SK-N-SH (cell line): ENCODE measurements at regions not wholly inside any gene's neighbourhood (a gene's known extent, or its start where the extent isn't known, plus 50 kb on each side); places are given as distances from the start of the nearest gene placed in this dataset.

Source experiments
- RFX5 ChIP-seq: IDR thresholded peaks from 2 replicates; pipeline ENCODE4 v1.6.1; 2012; ENCODE audit warnings: mild to moderate bottlenecking, improper control_type of control experiment, low read length
- TF ChIP-seq, protein P1 (sequence below): fragments of 200-600 bp; sonication (generic); IDR thresholded peaks from 2 replicates; pipeline ENCODE4 v1.6.1; 2017; ENCODE audit warnings: antibody characterized with exemption, mild to moderate bottlenecking, moderate library complexity

DNA sequence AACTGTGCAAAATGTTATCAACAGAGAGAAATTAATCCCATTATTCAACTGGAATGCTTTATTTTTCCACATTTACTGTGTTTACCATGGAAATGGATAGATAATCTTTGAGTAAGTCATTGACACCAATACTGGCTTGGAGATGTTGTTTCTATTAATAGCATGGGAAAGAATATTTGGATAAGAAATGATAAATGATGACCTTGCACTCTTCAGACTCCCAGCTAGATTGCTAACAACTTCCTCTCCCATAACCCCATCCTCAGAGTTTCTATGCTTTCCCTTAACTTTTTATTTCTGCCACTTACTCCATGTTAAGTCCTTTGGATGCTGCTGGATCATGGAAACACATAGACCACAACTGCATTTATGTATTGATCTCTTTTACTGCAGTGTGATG lies 182.5 kb downstream of the FNDC1 start:
- TF ChIP-seq, protein P1, sequence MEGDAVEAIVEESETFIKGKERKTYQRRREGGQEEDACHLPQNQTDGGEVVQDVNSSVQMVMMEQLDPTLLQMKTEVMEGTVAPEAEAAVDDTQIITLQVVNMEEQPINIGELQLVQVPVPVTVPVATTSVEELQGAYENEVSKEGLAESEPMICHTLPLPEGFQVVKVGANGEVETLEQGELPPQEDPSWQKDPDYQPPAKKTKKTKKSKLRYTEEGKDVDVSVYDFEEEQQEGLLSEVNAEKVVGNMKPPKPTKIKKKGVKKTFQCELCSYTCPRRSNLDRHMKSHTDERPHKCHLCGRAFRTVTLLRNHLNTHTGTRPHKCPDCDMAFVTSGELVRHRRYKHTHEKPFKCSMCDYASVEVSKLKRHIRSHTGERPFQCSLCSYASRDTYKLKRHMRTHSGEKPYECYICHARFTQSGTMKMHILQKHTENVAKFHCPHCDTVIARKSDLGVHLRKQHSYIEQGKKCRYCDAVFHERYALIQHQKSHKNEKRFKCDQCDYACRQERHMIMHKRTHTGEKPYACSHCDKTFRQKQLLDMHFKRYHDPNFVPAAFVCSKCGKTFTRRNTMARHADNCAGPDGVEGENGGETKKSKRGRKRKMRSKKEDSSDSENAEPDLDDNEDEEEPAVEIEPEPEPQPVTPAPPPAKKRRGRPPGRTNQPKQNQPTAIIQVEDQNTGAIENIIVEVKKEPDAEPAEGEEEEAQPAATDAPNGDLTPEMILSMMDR, result no peak
- no peak for TF ChIP-seq RFX5
